Hepatocyte (in vitro differentiated cells): ENCODE measurements at regions not wholly inside any gene's neighbourhood (a gene's known extent, or its start where the extent isn't known, plus 50 kb on each side); places are given as distances from the start of the nearest gene placed in this dataset.

Experiments used
- DNase-seq: peaks from one replicate; pipeline ENCODE4 v3.0.0-alpha.2; 2016; ENCODE audit warnings: low spot score
- H2AFZ ChIP-seq: fragments of 200-600 bp; sonication (generic); 2 replicates; pipeline ENCODE4 v1.6.0; 2016; ENCODE audit warnings: antibody characterized with exemption, mild to moderate bottlenecking
- H3K27ac ChIP-seq: fragments of 200-600 bp; sonication (generic); 2 replicates; pipeline ENCODE4 v1.5.1; 2016; ENCODE audit warnings: mild to moderate bottlenecking
- H3K27me3 ChIP-seq: fragments of 200-600 bp; sonication (generic); 2 replicates; pipeline ENCODE4 v1.6.1; 2016
- H3K36me3 ChIP-seq: fragments of 200-600 bp; sonication (generic); replicated peaks from 2 replicates; pipeline ENCODE4 v1.5.1; 2016; ENCODE audit warnings: low read depth; ENCODE audit not compliant: insufficient read depth
- H3K4me1 ChIP-seq: fragments of 200-600 bp; sonication (generic); 2 replicates; pipeline ENCODE4 v1.5.1; 2016; ENCODE audit warnings: mild to moderate bottlenecking, moderate library complexity; ENCODE audit not compliant: insufficient read depth
- H3K4me2 ChIP-seq: fragments of 200-600 bp; sonication (generic); 2 replicates; pipeline ENCODE4 v1.6.0; 2016
- H3K4me3 ChIP-seq: fragments of 200-600 bp; sonication (generic); 2 replicates; pipeline ENCODE4 v1.5.1; 2016; ENCODE audit warnings: mild to moderate bottlenecking
- H3K79me2 ChIP-seq: fragments of 200-600 bp; sonication (generic); 2 replicates; pipeline ENCODE4 v1.6.0; 2017; ENCODE audit warnings: mild to moderate bottlenecking
- H3K9me2 ChIP-seq: fragments of 200-600 bp; sonication (generic); replicated peaks from 2 replicates; pipeline ENCODE4 v1.6.0; 2017; ENCODE audit warnings: mild to moderate bottlenecking; ENCODE audit not compliant: insufficient read depth
- H3K9me3 ChIP-seq: fragments of 200-600 bp; sonication (generic); 2 replicates; pipeline ENCODE4 v1.5.1; 2016; ENCODE audit warnings: low read depth, mild to moderate bottlenecking
- H4K20me1 ChIP-seq: fragments of 200-600 bp; sonication (generic); 2 replicates; pipeline ENCODE4 v1.6.0; 2016; ENCODE audit warnings: mild to moderate bottlenecking; ENCODE audit not compliant: insufficient read depth, poor library complexity, severe bottlenecking
- EZH2 ChIP-seq: fragments of 200-600 bp; sonication (generic); IDR thresholded peaks from 2 replicates; pipeline ENCODE4 v1.6.1; 2016; ENCODE audit warnings: antibody characterized with exemption, mild to moderate bottlenecking, borderline replicate concordance
- EZH2phosphoT487 ChIP-seq: fragments of 200-600 bp; sonication (generic); IDR thresholded peaks from one replicate; pipeline ENCODE4 v1.6.1; 2018; ENCODE audit warnings: antibody characterized with exemption, mild to moderate bottlenecking, low read depth, moderate library complexity; ENCODE audit not compliant: unreplicated experiment, severe bottlenecking
- WGBS: methylation state at CpG from one replicate; pipeline ENCODE4 v1.1.6; 2016; ENCODE audit warnings: low lambda C conversion rate; ENCODE audit errors: missing lambda C conversion rate; 5-methylcytosine and 5-hydroxymethylcytosine counted together
- TF ChIP-seq, protein P1 (sequence below): fragments of 200-600 bp; sonication (generic); IDR thresholded peaks from 2 replicates; pipeline ENCODE4 v1.5.1; 2016; ENCODE audit warnings: antibody characterized with exemption, mild to moderate bottlenecking; ENCODE audit not compliant: poor library complexity

GRCh38 chr20:7667194-7667593, 273.1 kb downstream of the HAO1 start:
- Histone ChIP-seq H3K9me3 (no peaks in the 10 kb centered on the region), H3K4me2 (no peak overlapping the region), H3K36me3 (no peaks in the 10 kb centered on the region), H3K4me3 (no peak overlapping the region), H3K79me2 (no peaks in the 10 kb centered on the region), H3K27ac (no peak overlapping the region), H4K20me1 (no peaks in the 10 kb centered on the region), H3K4me1 (no peaks in the 10 kb centered on the region), H3K27me3 (no peaks in the 10 kb centered on the region), H3K9me2 (no peaks in the 10 kb centered on the region), H2AFZ (no peak overlapping the region)
- TF ChIP-seq EZH2phosphoT487 (no peak), EZH2 (no peak)
- TF ChIP-seq, protein P1, sequence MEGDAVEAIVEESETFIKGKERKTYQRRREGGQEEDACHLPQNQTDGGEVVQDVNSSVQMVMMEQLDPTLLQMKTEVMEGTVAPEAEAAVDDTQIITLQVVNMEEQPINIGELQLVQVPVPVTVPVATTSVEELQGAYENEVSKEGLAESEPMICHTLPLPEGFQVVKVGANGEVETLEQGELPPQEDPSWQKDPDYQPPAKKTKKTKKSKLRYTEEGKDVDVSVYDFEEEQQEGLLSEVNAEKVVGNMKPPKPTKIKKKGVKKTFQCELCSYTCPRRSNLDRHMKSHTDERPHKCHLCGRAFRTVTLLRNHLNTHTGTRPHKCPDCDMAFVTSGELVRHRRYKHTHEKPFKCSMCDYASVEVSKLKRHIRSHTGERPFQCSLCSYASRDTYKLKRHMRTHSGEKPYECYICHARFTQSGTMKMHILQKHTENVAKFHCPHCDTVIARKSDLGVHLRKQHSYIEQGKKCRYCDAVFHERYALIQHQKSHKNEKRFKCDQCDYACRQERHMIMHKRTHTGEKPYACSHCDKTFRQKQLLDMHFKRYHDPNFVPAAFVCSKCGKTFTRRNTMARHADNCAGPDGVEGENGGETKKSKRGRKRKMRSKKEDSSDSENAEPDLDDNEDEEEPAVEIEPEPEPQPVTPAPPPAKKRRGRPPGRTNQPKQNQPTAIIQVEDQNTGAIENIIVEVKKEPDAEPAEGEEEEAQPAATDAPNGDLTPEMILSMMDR: no peak
- 73% methylated on average over 4 of the region's 4 CpGs for WGBS
- no peak for DNase-seq

DNA sequence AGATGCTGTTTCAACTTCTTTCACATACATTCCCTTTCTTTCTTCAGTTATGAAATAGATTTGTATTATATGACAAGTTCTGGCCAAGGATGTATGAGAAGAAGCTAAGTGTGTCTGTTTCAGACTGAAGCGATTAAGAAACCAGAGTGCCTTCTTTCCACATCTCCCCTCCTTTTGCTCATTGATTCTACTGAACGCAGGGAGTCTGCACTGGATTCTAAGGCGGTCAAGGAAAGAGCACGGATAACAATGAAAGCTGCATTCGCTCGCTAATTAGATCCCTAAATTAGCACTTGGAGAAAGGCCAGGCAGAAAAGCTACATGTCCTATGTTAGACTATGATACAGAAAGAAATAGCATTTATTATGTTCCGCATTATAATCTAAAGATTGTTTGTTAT, 267.7 kb downstream of the HAO1 start:
- 77% methylated on average over 7 of the region's 7 CpGs for WGBS
- Histone ChIP-seq H3K36me3 (no peaks in the 10 kb centered on the region), H3K4me3 (no peak overlapping the region), H3K27ac (no peak overlapping the region), H4K20me1 (no peaks in the 10 kb centered on the region), H2AFZ (no peak overlapping the region), H3K9me2 (no peaks in the 10 kb centered on the region), H3K79me2 (no peaks in the 10 kb centered on the region), H3K9me3 (no peaks in the 10 kb centered on the region), H3K27me3 (no peaks in the 10 kb centered on the region), H3K4me1 (no peaks in the 10 kb centered on the region), H3K4me2 (no peak overlapping the region)
- no peak for TF ChIP-seq EZH2
- TF ChIP-seq EZH2phosphoT487: no peak
- TF ChIP-seq, protein P1: no peak
- DNase-seq: no peak

DNA sequence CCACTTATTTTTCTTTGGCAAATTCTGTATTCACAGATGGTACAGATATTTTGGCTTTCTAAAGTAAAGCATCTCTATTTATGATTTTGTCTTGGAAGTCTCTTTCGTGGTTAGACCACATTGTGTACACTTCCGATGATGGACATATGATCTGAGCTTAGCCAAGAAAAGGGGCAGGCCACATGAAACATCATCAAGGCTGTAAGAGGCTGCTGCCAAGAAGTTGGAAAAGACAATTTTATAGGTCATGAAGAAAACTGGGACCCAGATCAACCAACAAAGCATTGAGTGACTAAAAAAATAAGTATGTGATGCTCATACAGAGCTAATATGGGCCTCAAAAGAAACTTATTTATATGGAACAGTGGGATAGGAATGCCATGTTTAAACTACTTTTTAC, 266.4 kb downstream of the HAO1 start:
- no peak overlapping the region for H3K27ac ChIP-seq
- H3K36me3 ChIP-seq: no peaks in the 10 kb centered on the region
- WGBS: 71% methylated on average over 2 of the region's 2 CpGs
- no peak overlapping the region for H3K4me2 ChIP-seq
- H3K4me1 ChIP-seq: no peaks in the 10 kb centered on the region
- H3K9me3 ChIP-seq: no peaks in the 10 kb centered on the region
- TF ChIP-seq EZH2phosphoT487 (no peak), EZH2 (no peak)
- TF ChIP-seq, protein P1: no peak
- no peaks in the 10 kb centered on the region for H4K20me1 ChIP-seq
- DNase-seq: no peak
- H3K27me3 ChIP-seq: no peaks in the 10 kb centered on the region
- no peak overlapping the region for H2AFZ ChIP-seq
- no peak overlapping the region for H3K4me3 ChIP-seq
- no peaks in the 10 kb centered on the region for H3K9me2 ChIP-seq
- H3K79me2 ChIP-seq: no peaks in the 10 kb centered on the region

- DNase-seq: no peak
- Histone ChIP-seq H3K9me3 (no peaks in the 10 kb centered on the region), H4K20me1 (no peaks in the 10 kb centered on the region), H3K27ac (no peak overlapping the region), H3K9me2 (no peaks in the 10 kb centered on the region), H3K79me2 (no peaks in the 10 kb centered on the region), H3K4me1 (no peaks in the 10 kb centered on the region), H2AFZ (no peak overlapping the region), H3K4me2 (no peak overlapping the region), H3K27me3 (no peaks in the 10 kb centered on the region), H3K4me3 (no peak overlapping the region), H3K36me3 (no peaks in the 10 kb centered on the region)
- TF ChIP-seq EZH2phosphoT487 (no peak), EZH2 (no peak)
- TF ChIP-seq, protein P1: no peak
- 93% methylated on average over 3 of the region's 3 CpGs for WGBS
These were observed 257.3 kb downstream of the HAO1 start for GRCh38 chr20:7682916-7683315.
